ENCODE measurements at regions not wholly inside any gene's neighbourhood (a gene's known extent, or its start where the extent isn't known, plus 50 kb on each side); places are given as distances from the start of the nearest gene placed in this dataset.

GRCh38 chr7:68789597-68789996, 808.7 kb upstream of the AUTS2 start:
- Histone ChIP-seq H3K9ac (no peak overlapping the region), H3K27ac (no peak overlapping the region), H3K9me3 (replicated peaks in 1 of 11) (peaks cover 0 to 12% (median 7%) of the 10 kb centered on the region in 11 experiments; a peak in 10 of 22 replicates), H4K20me1 (no peaks in the 10 kb centered on the region), H3K36me3 (no peaks in the 10 kb centered on the region), H3K4me1 (peaks cover 0 to 4% (median 0%) of the 10 kb centered on the region in 10 experiments; a peak in 3 of 20 replicates), H3K4me2 (peak overlapping the region in 1 of 11 experiments; percentile 38; a peak in 2 of 22 replicates), H3K27me3 (no peaks in the 10 kb centered on the region), H3K4me3 (no peak overlapping the region)
- TF ChIP-seq Cebpa-rat (IDR thresholded peaks at IDR 0.05): no peak

GRCh38 chr7:68792351-68792750, 805.9 kb upstream of the AUTS2 start:
- H4K20me1 ChIP-seq: no peaks in the 10 kb centered on the region
- no peak overlapping the region for H3K4me3 ChIP-seq
- H3K4me2 ChIP-seq: no peak overlapping the region
- H3K9ac ChIP-seq: no peak overlapping the region
- no peak for TF ChIP-seq Cebpa-rat (IDR thresholded peaks at IDR 0.05)
- H3K36me3 ChIP-seq: no peaks in the 10 kb centered on the region
- no peaks in the 10 kb centered on the region for H3K27me3 ChIP-seq
- H3K27ac ChIP-seq: no peak overlapping the region
- H3K4me1 ChIP-seq: peaks cover 0 to 4% (median 0%) of the 10 kb centered on the region in 10 experiments; a peak in 2 of 20 replicates
- peaks cover 0 to 12% (median 7%) of the 10 kb centered on the region in 11 experiments; a peak in 10 of 22 replicates for H3K9me3 ChIP-seq (replicated peaks in 1 of 11)

GRCh38 chr7:68793513-68793912, 804.8 kb upstream of the AUTS2 start:
- H3K9ac ChIP-seq: no peak overlapping the region
- H3K4me3 ChIP-seq: no peak overlapping the region
- no peaks in the 10 kb centered on the region for H3K27me3 ChIP-seq
- peaks cover 0 to 4% (median 0%) of the 10 kb centered on the region in 10 experiments; a peak in 2 of 20 replicates for H3K4me1 ChIP-seq
- no peaks in the 10 kb centered on the region for H3K36me3 ChIP-seq
- peaks cover 0 to 12% (median 7%) of the 10 kb centered on the region in 11 experiments; a peak in 10 of 22 replicates for H3K9me3 ChIP-seq (replicated peaks in 1 of 11)
- no peak overlapping the region for H3K4me2 ChIP-seq
- no peak for TF ChIP-seq Cebpa-rat (IDR thresholded peaks at IDR 0.05)
- H3K27ac ChIP-seq: no peak overlapping the region
- H4K20me1 ChIP-seq: no peaks in the 10 kb centered on the region

- Histone ChIP-seq H3K4me3 (no peak overlapping the region), H3K9ac (no peak overlapping the region), H3K4me1 (no peaks in the 10 kb centered on the region), H3K27me3 (no peaks in the 10 kb centered on the region), H3K27ac (no peak overlapping the region), H3K36me3 (no peaks in the 10 kb centered on the region), H3K4me2 (no peak overlapping the region), H3K9me3 (replicated peaks in 1 of 11) (no peaks in the 10 kb centered on the region), H4K20me1 (no peaks in the 10 kb centered on the region)
- TF ChIP-seq Cebpa-rat (IDR thresholded peaks at IDR 0.05): no peak
These were observed 798.0 kb upstream of the AUTS2 start for GRCh38 chr7:68800316-68800715.

GRCh38 chr7:68805159-68805558, 793.1 kb upstream of the AUTS2 start:
- Histone ChIP-seq H3K9me3 (replicated peaks in 1 of 11) (peaks cover 0 to 3% (median 0%) of the 10 kb centered on the region in 11 experiments; a peak in 2 of 22 replicates), H3K4me2 (no peak overlapping the region), H4K20me1 (no peaks in the 10 kb centered on the region), H3K4me1 (no peaks in the 10 kb centered on the region), H3K9ac (no peak overlapping the region), H3K27ac (no peak overlapping the region), H3K27me3 (no peaks in the 10 kb centered on the region), H3K4me3 (no peak overlapping the region), H3K36me3 (no peaks in the 10 kb centered on the region)
- TF ChIP-seq Cebpa-rat (IDR thresholded peaks at IDR 0.05): no peak

GRCh38 chr7:68807666-68808065, 790.6 kb upstream of the AUTS2 start:
- no peaks in the 10 kb centered on the region for H3K27me3 ChIP-seq
- H3K4me1 ChIP-seq: no peaks in the 10 kb centered on the region
- no peak for TF ChIP-seq Cebpa-rat (IDR thresholded peaks at IDR 0.05)
- H4K20me1 ChIP-seq: no peaks in the 10 kb centered on the region
- no peak overlapping the region for H3K27ac ChIP-seq
- no peak overlapping the region for H3K4me2 ChIP-seq
- H3K4me3 ChIP-seq: no peak overlapping the region
- no peak overlapping the region for H3K9ac ChIP-seq
- peaks cover 0 to 7% (median 0%) of the 10 kb centered on the region in 11 experiments; a peak in 6 of 22 replicates for H3K9me3 ChIP-seq (replicated peaks in 1 of 11)
- H3K36me3 ChIP-seq: no peaks in the 10 kb centered on the region

GRCh38 chr7:68813551-68814080, 784.7 kb upstream of the AUTS2 start:
- no peak overlapping the region for H3K4me2 ChIP-seq

GRCh38 chr7:68816491-68816890, 781.8 kb upstream of the AUTS2 start:
- no peak for TF ChIP-seq Cebpa-rat (IDR thresholded peaks at IDR 0.05)

More at GRCh38 chr7:68813551-68814080, 784.7 kb upstream of the AUTS2 start:
- TF ChIP-seq Cebpa-rat (IDR thresholded peaks at IDR 0.05): no peak
- H3K27ac ChIP-seq: no peak overlapping the region
- H3K4me1 ChIP-seq: no peaks in the 10 kb centered on the region
- H3K9ac ChIP-seq: no peak overlapping the region
- no peaks in the 10 kb centered on the region for H4K20me1 ChIP-seq
- no peaks in the 10 kb centered on the region for H3K27me3 ChIP-seq
- peaks cover 0 to 10% (median 0%) of the 10 kb centered on the region in 11 experiments; a peak in 6 of 22 replicates for H3K9me3 ChIP-seq (replicated peaks in 1 of 11)
- no peaks in the 10 kb centered on the region for H3K36me3 ChIP-seq
- no peak overlapping the region for H3K4me3 ChIP-seq

GRCh38 chr7:68820321-68820720, 778.0 kb upstream of the AUTS2 start:
- no peaks in the 10 kb centered on the region for H4K20me1 ChIP-seq
- H3K27me3 ChIP-seq: no peaks in the 10 kb centered on the region
- no peak overlapping the region for H3K9ac ChIP-seq
- no peaks in the 10 kb centered on the region for H3K36me3 ChIP-seq
- H3K4me3 ChIP-seq: no peak overlapping the region
- H3K9me3 ChIP-seq (replicated peaks in 1 of 11): peaks cover 0 to 18% (median 4%) of the 10 kb centered on the region in 11 experiments; a peak in 8 of 22 replicates
- H3K4me2 ChIP-seq: no peak overlapping the region
- H3K27ac ChIP-seq: no peak overlapping the region
- no peak for TF ChIP-seq Cebpa-rat (IDR thresholded peaks at IDR 0.05)
- H3K4me1 ChIP-seq: no peaks in the 10 kb centered on the region

More at GRCh38 chr7:68816491-68816890, 781.8 kb upstream of the AUTS2 start:
- peaks cover 0 to 10% (median 0%) of the 10 kb centered on the region in 11 experiments; a peak in 6 of 22 replicates for H3K9me3 ChIP-seq (replicated peaks in 1 of 11)
- no peak overlapping the region for H3K4me3 ChIP-seq
- no peak overlapping the region for H3K27ac ChIP-seq
- no peaks in the 10 kb centered on the region for H4K20me1 ChIP-seq
- H3K27me3 ChIP-seq: no peaks in the 10 kb centered on the region
- H3K4me1 ChIP-seq: no peaks in the 10 kb centered on the region
- no peak overlapping the region for H3K4me2 ChIP-seq
- H3K36me3 ChIP-seq: no peaks in the 10 kb centered on the region
- no peak overlapping the region for H3K9ac ChIP-seq

- Histone ChIP-seq H3K4me3 (no peak overlapping the region), H3K27me3 (no peaks in the 10 kb centered on the region), H4K20me1 (no peaks in the 10 kb centered on the region), H3K27ac (no peak overlapping the region), H3K36me3 (no peaks in the 10 kb centered on the region), H3K4me2 (no peak overlapping the region), H3K9ac (no peak overlapping the region), H3K9me3 (replicated peaks in 1 of 11) (peaks cover 0 to 18% (median 4%) of the 10 kb centered on the region in 11 experiments; a peak in 8 of 22 replicates), H3K4me1 (no peaks in the 10 kb centered on the region)
- TF ChIP-seq Cebpa-rat (IDR thresholded peaks at IDR 0.05): no peak
These were observed 776.4 kb upstream of the AUTS2 start for GRCh38 chr7:68821846-68822245.

Data from BLaER1 treated with 17β-estradiol and CSF1 and Interleukin-3, amounts not matched to agents 10 nM and 100 nM (cell line).